Muscle of arm (tissue), 1 donor: ENCODE measurements at regions not wholly inside any gene's neighbourhood (a gene's known extent, or its start where the extent isn't known, plus 50 kb on each side); places are given as distances from the start of the nearest gene placed in this dataset.

Source experiments
- DNase-seq: peaks from one replicate; pipeline ENCODE4 v3.0.0-alpha.2; 2013

DNA sequence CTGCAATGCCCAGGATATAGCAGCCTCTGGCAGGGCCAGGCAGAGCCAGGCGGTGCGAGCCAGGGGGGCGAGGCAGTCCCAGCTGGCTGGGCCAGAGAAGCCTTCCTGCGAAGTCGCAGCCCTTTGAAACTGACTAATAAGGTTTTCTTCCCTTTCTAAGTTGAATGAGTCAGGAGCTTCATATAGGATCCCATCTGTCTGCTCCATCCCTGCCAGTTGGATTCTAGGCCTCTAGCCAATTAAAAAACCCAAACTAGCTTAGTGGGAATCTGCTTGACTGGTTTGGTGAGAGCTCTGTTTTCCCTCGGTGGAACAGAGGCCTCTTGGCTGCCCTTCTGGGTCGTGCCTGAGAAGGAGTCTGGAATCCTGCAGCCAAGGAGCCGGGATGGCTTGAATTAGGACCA is 70.1 kb upstream of the RAPGEF1 start:
- DNase-seq = no peak

DNA sequence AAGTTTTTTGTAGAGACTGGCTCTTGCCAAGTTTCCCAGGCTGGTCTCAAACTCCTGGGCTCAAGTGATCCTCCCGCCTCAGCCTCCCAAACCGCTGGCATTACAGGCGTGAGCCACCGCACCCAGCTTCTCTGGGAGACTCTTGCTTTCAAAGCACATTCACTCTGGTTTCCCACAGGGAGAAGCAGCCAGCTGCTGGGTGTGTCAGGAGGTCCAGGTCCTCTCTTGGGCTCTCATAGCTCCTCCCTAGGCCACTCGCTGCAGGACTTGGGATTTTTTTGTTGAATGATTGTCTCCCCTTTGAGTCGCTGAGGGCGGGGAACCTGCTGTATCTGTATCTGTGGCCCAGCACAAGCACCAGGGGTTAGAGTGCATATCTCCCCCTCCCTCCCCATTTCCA is 68.4 kb upstream of the RAPGEF1 start:
- DNase-seq = no peak

DNA sequence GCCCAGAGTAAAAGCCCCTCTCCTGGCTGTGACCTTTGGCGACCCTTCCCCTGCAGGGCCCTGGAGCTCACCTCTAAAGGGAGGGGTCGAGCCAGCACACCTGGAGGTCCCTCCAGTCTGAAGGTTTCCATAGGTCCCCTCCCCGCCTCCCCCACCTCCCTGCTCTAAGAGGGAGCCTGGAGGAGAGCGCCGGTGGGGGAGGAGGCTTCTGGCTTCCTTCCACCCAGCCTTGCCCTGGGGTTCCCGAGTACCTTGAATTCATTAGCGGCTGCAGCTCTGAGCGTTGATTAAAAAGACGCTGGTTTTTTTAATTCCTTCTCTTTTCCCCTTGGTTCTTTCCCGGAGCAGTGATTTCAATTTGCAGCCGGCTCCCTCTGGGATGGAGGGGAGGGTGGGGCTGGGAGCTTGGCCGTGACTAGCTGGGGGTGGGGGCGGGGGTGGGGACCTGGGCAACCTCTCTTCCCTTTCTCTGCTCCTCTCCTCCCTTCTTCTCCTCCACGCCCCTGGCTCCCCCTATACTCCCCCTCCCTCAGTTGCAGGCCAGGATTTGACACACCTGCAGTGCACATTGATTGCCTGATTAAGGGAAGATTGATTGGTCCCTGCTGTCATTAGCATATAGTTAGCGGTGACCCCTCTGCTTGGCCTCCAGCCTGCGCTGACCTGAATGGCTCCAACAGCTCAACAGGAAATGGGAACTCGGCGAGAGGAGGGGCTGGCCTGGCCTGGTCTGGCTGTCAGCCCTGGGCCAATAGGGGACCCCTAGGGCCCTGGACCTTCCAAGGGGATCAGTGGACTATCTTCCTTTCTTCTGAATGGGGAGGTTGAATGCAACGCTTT is 67.5 kb upstream of the RAPGEF1 start:
- DNase-seq = no peak

DNA sequence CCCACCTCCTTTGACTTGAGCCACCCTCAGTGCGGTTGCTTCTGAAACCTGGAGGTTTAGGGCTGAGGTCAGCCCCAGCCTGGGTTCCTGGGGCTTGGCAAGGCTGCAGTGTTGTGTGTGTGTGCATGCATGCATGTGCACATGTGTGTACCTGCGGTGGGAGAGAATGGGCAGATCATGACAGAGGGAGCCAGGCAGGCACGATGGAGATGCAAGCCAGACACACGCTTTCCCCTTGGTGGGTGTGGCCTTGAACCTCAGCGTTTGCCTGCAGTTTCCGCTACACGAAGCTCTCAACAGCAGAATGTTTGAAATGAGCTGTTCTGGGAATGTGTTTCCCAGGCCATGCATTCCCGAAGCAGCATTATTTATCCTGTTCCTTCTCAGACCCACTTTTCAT is 65.9 kb upstream of the RAPGEF1 start:
- no peak for DNase-seq

DNA sequence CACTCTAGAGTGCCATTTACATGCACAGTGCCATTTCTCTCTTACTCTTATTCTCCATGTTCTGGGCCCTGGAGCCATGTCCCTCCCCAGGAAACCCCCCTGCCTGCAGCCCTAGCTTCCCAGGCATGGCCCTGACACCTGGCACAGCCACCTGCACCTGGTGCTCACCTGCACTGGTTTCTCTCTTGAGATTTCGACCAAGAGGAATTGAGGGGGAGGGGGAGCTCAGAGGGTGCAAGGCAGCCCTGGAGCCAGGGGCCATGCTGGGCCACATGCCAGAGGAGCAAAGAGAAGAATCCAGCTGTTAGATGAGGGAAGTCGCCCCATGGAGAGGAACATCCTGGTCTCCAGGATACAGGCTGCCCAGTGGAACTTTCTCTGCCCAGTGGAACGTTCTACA is 65.0 kb upstream of the RAPGEF1 start:
- DNase-seq = no peak

DNA sequence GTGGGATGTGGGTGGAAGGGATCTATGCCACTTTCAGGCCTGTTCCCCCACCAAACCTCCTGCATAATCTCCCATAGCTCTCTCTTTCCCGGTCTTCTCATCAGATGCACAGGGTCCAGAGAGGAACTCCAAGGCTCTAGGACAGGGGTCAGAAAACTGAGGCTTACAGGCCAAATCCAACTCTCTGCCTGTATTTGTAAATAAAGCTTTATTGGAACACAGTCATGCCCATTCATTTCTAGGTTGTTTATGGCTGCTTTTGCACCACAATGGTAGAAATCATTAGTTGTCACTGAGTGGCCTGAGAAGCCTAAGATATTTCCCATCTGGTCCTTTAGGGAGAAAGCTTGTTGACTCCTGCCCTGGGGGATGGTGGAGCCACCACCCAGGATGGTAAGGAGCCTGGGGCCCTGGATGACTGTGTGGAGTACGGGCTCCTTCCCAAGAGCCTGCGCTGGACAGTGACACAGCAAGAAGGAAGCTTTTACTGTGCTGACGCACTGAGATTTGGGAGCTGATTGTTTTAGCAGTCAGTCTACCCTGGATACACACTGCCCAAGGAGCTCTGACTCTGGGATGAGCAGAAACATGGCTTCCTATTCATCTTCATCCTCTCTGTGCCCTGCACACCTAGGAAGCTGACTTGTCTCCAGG is 64.0 kb upstream of the RAPGEF1 start:
- no peak for DNase-seq

DNA sequence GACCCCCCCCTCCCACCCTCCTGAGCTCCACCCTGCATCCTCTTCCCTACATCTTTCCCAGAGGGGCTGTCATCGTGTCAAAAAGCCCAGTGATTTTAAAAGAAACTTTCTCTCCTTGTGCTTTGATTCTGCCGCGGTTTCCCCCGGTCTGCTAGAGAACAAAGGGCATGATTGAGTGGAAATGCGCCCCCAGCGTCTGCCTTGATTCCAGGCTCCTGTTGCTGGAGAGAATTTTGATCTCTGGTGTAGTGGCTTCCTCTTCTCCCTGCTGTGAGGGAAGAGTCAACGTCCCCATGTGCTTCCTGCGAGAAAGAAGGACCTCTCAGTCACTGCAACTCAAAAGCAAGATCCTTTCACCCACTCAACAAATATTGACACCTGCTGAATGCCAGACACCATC is 61.9 kb upstream of the RAPGEF1 start:
- DNase-seq = no peak

DNA sequence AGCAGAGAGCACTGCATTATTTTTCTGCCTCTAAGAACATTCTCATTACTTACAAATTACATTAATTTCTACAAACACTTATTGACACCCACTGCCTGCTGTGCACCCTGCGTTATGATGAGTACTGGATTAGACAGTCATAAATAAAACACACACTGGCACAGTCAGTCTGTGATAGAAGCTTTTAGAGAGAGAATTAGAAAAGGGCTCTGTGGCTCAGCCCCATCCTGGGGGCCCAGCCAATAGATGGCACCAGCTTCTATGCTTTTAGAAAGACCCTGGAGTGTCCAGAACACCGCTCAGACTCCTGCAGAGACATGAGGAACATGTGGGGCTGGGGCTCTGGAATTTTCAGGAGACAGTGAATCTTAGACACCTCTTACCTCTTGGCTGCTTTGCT is 61.0 kb upstream of the RAPGEF1 start:
- no peak for DNase-seq

DNA sequence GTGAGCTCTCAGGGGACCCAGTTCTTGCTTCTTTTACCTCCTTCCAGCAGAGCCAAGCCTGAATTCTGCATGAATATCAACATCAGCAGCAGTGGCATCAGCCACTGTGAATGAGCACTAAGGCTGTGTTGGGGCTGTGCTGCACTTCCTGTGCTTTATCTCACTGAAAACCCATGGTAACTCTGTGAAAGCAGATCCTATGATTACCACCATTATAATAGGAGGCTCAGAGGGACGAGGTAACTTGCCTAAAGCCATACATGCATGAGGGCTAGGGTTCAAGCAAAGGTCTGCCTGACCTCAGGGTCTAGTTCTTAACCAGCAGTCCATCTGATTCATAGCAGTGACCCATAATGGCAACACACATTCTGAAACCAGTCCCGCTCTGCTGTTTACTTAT is 60.5 kb upstream of the RAPGEF1 start:
- DNase-seq = no peak

DNA sequence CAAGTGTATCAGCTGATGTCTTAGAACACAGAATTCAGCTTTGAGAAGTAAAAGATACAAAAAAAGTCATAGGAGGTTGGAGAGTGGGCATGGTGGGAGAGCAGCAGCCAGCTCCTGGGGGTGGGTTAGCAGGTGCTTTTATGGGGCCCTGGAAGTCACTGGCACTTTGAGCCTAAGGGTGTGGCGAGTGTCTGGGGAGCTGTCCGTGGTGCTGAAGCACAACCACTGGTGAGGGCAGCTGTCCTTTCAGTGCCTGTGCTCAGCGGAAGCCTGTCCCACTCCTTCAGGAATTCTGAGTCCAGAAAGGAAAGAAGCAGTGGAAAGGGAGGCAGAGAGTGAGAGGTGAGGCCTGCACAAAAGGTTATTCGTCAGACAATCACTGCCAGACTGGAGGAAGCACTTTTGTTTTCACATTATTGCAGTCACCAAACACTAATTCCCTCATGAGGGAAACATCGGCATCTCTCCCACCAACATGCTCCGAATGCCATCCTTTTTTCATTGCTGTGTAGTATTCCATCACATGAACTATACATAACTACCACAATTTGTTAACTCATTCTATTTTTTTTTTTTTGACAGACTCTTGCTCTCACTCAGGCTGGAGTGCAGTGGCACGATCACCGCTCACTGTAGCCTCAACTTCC is 59.4 kb upstream of the RAPGEF1 start:
- DNase-seq = peak; percentile 43

DNA sequence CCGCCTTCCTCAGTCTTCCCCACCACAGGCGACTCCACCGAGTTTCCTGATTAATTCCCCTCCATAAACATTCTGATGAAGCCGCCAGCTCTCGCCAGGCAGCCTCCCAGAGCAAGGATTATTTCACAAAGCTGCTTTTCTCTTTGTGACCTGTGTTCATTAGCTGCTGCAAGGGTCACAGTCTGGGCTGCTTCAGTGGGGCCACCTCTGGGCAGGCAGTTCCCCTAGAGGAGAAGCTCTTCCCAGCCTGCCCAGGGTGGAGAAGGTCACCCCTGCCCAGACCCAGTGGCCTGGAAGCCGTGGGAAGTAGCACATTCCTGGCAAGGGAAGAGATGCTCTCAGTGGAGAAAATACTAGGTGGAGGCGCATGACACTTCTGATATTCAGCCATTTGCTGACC is 58.4 kb upstream of the RAPGEF1 start:
- DNase-seq = no peak

DNA sequence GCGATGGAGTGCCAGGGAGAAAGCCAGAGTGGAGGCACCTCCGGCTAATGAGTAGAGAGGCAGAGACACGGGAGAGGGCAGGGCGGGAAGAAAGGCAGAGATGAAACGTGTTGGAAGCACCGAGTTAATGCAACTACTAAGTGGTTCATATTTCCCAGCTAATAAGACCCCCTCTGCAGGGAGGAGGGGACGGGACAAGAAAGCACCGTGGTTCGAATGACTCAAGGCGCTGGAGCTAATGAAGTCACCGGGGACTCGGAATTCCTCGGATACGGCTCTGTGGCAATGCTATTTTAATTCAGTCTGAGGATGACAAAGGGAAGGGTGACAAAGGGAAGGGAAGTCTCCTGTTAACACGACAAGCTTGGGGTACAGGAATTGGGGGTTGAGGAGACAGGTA is 54.5 kb upstream of the RAPGEF1 start:
- no peak for DNase-seq

DNA sequence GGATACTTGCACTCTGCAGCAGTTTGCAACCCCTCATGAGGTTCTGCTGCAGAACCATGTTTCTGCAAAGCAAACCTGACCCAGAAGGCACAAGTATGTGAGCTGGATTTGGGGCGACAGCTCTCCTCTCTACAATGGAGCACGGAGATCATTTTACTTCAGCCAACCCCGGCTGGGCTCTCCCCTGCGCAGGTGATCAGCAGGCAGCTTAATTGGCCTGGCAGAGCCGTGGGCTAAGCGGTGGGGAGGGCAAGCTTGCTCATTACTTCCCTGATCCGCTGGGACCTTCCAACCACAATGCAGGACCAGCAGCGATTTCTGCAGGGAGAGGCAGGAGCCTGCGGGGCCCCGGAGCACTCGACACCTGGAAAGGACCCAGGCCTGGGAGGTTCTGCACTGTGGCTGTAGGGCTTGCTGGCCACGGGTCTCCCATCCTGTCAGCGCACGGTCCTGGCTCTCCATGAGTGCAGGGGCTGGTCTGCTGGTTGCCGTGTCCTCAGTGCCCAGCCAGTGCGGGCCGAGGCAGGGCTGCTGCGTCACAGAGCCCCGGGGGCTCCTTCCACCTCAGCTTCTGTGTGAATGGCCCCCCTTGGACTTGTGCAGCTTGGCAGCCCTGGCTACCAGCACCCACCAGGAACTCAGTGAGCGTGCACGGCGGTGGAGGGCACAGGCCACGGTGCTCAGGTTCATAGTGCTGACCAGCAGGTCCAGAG is 51.8 kb upstream of the RAPGEF1 start:
- DNase-seq = no peak
